HG02973 (cell line): ENCODE measurements at regions not wholly inside any gene's neighbourhood (a gene's known extent, or its start where the extent isn't known, plus 50 kb on each side); places are given as distances from the start of the nearest gene placed in this dataset.

Experiments used
- ATAC-seq: cut with Tn5 transposase; IDR thresholded peaks from one replicate; pipeline ENCODE4 v1.9.1; 2021; ENCODE audit warnings: moderate library complexity; ENCODE audit not compliant: unreplicated experiment

DNA sequence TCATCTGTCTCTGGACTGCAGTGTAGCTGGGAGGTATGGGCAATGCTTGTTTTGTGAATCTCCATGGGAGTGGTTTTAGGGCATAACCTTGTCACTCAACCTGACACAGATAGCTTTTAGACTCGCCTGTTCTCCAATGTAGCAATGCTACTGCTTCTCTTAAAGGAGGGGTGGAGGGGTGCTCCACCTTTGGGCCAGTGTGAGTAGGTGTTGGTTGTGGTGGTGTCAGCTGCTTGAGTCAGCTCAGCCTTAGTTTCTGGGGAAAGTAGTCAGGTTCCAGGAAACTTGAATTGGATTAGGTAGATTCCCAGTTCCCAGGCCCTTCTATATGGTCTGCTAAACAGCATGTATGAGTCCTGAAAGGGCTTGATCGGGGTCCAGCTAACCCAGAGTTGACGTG lies 91.1 kb upstream of the PLPPR1 start:
- no peak for ATAC-seq

DNA sequence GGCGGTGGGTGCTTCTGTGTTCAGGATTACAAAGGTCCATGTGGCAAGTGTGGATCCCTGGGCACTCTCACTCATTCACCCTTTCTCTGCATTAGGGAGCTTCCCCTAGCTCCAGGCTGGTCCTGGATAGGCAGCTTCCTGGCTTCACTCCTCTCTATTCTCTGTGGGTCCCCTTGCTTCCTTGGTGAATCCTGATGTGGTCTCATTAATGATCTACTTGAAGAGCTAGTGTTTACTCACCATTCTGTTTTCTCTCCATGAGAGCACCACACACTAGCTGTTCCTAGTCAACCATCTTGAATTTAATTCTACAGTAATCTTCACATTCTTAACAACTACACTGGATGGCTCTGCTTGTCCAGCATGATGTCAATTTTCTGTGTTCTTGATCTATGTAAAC lies 90.0 kb upstream of the PLPPR1 start:
- ATAC-seq: no peak

DNA sequence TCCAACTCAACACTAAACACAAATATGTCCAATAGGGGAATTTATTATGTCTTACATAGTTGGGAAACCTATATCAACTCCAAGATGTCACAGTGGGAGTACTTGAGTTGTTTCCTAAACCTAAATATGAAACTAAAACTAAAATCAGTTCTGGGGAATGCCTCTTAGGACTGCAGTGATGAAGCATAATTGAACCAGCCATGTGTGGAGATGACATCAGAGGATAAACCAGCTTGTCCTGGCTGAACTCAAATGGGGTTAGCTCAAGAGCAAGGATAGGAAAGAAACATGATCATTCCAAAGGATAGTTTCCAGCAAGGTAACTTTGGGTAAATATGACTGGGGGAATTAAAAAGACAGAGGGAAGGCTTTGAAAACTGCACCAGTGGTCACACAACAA lies 88.9 kb upstream of the PLPPR1 start:
- ATAC-seq: no peak

DNA sequence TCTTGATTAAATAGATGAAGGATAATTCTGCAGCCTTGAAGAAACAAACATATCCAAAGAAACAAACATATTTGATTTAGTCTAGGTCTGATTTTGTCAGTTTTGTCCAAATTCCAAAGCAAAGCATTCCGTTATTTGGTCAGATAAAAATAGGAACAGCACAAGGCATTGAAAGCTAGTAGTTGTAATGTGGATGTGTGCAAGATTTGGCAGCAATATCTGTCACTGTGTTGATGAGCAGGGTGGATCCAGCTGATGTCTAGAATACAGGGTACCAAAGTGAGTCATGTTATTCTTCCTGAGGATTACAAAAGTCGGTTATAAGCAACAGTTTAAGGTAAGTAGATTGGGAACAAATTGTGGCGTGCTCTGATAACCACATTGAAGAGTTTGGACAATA lies 69.3 kb upstream of the PLPPR1 start:
- no peak for ATAC-seq
